C4-2B (cell line): ENCODE measurements at regions not wholly inside any gene's neighbourhood (a gene's known extent, or its start where the extent isn't known, plus 50 kb on each side); places are given as distances from the start of the nearest gene placed in this dataset.

Source experiments
- CTCF ChIP-seq: fragments of 450-650 bp; conservative IDR thresholded peaks from 2 replicates; pipeline ENCODE4 v1.5.1; 2017; ENCODE audit warnings: mild to moderate bottlenecking
- ZFX ChIP-seq: fragments of 450-650 bp; IDR thresholded peaks from 2 replicates; pipeline ENCODE4 v1.6.1; 2017

- no peak for TF ChIP-seq CTCF
- no peak for TF ChIP-seq ZFX
Measured at GRCh38 chr7:46626261-46626660, 705.2 kb upstream of the IGFBP3 start.
